Stimulated activated CD4-positive, alpha-beta T cell treated with anti-CD3 and anti-CD28 coated beads, Interleukin-4, amount 100 ng/mL, for 1 hour (primary cell): ENCODE measurements at regions not wholly inside any gene's neighbourhood (a gene's known extent, or its start where the extent isn't known, plus 50 kb on each side); places are given as distances from the start of the nearest gene placed in this dataset.

ENCODE experiments used
- DNase-seq: peaks from one replicate; pipeline ENCODE4 v3.0.0-alpha.2; 2020

DNA sequence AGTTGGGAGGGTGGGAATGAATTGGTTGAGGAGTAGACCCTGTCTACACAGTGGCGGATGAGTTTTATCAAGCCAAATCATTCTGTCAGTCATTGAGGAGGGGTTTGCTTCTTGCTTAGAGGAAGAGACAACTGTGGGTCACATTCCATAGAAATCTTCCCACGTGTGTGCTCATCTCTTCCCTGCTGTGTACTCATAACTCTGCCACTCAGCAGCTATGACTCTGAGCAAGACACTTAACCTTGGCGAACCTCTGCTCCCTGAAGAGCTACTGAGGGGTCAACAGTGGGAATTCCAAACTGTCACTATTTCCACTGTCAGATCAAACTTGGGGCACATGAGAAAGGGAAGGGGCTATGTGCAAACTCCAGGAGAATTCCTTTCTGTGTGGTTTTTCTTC, 72.6 kb upstream of the COX10 start:
- DNase-seq: no peak

DNA sequence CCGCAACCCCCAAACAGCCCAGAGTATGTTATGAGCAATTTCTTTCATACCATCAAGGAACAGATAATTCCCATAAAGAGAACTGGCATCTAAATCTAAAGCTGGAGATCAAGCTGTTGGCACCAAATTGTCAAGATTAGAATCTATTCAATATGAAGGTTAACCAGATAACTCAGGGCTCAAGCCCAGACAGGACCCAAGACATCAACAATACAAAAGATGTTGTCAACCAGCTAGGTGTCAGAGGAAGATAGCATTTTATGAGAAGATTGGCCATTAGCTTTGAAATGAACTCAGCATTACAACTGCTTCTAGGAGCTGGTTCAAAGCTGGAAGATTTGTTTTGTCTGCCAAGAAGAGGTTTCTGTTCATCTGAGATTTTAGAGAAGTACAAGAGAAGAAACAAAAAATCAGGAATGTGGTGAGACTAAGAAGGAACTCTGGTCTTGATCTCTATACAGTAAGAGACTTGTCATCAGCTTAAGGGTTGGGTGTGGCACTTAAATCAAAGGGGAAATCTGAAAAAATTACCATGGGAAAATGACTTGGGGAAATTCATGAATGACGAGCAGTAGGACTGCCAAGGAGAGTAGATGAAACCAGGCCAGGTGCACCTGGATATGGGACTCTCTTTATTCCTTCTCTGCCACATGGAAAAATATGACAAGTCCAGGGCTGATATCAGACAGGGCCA, 64.2 kb upstream of the COX10 start:
- no peak for DNase-seq

DNA sequence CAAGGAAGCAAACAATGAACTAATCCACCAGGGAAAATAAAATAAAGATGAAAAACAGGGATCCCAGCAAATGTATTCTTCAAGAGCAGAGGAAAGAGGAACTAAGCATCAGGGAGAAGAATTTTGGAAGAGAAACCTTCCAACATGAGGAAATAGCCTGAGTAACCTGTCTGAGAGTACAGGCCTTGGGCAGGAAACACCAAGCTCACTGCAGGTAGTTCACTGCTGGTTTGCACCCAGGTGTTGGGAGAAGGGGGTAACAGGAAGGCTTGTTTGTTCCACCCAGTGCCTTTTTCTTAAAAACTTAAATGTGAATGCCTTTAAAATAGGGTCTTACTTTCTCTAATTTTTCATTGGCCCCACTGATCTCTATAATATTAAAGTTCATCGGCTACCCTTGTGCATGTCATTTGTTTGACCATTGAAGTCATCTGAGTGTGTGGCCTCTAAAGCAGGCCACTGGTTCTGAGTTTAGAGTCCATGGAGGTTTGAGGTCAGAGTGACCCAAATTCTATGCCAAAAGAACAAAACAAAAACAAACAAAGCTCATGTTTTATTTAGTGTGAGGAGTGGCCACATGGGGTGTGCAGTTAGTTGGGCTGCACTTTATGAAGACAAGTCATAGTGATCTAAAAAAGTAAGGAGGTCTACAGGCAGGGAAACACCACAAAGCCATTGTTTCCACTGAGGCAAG, 62.9 kb upstream of the COX10 start:
- no peak for DNase-seq

DNA sequence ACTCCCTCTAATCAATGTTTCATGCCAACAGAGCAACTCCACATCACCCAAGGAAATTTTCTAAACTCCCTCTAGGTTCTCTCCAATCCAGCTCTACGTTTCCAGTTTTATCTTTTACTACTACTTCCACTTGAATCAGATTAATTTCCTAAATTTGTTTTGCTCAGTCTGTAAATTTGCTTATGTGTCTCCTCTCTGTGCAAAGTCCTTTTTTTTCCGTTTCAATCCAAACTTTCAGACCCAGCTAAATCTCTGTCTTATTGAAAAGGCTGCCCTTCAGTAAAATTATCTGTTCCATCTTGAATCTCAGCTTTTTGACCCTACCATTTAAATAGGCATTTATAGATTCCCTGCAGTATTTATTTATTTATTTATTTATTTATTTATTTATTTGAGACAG, 61.4 kb upstream of the COX10 start:
- DNase-seq: no peak

DNA sequence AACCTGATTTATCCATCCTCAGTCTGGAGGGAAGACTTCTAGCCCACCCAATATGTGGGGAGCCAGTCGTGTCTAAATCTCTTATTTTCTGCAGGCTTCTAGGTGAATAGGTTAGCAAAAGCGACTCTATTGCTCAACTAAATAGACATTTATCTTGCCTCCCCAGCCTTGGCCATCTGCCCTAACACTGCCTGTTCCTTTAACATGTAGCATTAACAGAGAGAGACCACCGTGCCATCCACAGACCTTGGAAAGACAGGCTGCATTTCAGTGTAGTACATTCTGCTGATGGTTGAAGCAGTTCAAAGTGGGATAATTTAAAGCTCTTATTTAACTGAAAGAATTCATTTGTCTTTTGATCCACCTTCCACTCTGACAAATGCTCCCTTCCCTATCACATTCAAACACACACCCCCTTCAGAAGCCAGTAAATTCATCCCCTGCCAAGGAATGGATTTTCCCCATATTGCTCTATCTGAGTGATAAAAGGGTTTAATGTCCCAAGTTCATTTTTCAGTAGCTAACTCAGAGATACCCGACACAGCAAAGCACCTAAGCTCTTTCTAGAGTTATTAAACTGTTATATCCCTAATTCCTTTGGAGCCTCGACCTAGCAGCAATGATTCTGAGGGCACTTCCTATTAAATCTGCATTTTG, 58.1 kb upstream of the COX10 start:
- DNase-seq: no peak

DNA sequence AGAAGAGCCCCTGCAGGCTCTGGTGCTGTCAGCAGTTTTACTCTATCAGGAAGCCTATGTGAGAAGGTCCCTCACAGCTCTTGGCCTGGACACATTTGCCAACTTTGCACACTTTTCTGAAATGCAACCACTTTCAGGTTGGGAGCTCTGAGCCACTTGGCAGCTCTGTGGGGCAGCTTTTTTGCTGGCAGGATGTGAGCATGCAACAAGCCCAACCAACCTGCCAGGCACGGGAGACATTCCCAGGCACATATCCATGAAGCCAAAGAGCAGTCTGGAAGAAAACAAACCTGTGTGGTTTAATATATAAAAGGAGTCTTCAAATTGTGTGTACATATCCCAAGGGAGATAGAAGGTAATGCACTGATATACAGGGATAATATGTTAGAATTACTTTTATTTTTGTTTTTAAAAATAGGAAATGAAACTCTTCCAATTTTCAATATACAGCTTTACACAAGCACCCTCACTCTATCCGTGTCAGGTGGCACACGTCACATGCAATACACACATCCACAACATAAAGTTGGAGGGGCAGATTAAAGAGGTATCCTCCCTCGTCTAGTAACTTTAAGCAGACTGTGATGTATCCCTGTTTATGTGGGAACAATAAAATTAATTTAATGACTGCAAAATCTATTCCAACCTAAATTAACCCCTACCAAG, 57.4 kb upstream of the COX10 start:
- DNase-seq: no peak

DNA sequence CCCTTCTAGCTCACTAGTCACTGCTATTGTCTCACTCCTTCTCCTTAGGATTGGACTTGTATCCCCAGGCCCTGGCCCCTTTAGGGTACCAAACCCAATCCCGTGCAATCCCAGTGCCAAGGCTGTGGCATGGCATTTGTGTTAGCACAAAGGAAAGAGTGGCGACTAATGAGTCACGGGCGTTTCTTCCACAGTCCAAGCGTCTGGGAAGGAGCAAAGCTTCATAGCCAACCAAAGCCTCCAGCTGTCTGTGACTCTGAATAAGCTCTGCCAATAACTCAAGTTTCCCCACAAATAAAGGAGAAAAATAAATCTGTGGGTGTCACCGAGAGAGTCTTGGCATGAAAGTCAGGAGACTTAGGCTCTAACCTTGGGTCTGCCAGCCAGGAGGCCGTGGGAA, 54.6 kb upstream of the COX10 start:
- no peak for DNase-seq

DNA sequence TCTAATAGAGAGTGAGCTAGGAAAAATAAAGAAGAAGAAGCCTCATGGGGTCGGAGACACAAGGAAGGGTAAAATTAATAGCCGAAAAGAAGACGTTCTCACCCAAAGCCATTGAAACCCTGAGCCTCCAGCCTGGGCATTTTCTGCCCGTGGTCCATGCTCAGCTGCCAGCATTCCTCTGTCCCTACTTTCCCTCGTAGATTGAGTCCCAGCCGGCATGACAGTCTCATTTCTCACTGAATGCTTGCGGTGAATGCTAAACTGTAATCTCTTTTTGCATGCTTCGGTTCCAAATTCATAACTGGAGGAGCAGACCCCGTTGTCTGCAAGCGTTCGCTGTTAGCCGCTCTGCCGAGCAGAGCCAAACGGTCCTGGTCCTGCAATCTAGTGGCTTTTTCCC, 54.0 kb upstream of the COX10 start:
- DNase-seq: no peak

DNA sequence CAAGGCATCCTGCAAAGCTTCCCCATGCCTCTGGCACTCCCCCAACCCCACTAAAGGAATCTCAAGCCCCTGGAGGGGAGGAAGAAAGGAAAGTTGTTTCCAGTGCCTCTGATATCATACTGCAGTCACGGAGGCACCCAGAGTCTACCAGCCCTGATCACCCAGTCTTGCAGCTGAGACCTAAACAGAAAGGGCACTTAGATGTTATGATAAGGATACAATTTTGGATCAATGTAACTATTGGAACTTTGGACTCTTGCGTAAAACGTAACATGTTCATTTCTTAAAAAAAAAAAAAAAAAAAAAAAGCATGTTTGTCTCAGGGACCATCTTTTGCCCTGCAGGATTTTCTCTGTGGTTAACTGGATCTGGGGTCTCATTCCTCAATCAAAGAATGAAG, 52.4 kb upstream of the COX10 start:
- no peak for DNase-seq

DNA sequence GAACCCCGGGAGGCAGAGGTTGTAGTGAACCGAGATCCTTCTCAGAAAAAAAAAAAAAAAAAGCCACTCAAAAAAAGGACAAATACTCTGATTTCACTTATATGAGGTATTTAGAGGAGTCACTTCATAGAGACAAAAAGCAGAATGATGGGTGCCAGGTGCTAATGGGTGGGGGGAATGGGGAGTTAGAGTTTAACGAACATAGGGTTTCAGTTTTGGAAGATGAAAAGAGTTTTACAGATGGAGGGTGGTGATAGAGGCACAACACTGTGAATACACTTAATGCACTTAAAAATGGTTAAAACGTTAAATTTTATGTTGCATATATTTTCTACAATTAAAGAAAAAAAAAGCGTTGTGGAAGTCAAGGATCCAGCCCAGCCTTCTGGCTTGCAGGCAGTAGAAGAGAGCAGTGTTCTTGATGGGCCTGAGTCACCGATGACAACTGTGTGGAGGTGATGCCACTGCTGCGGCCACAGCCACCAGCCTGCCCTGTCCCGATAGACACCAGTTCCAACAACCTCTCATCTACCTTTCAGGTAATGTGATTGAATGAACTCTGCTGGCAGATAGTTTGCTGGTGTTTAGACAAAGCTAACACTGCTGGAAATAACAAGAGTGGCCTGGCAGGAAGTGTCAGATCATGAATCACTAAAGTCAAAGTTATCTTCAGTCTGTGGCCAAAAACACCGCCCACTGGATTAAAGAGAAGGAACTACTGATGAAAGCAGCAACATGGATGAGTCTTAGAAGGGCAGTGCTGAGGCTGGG, 49.9 kb upstream of the COX10 start:
- no peak for DNase-seq
